HG02642 (cell line): ENCODE measurements at regions not wholly inside any gene's neighbourhood (a gene's known extent, or its start where the extent isn't known, plus 50 kb on each side); places are given as distances from the start of the nearest gene placed in this dataset.

Experiments
- ATAC-seq: cut with Tn5 transposase; IDR thresholded peaks from one replicate; pipeline ENCODE4 v1.9.1; 2021; ENCODE audit warnings: mild to moderate bottlenecking; ENCODE audit not compliant: unreplicated experiment, poor library complexity

GRCh38 chr13:103325672-103326071, 259.5 kb upstream of the SLC10A2 start:
- ATAC-seq: no peak

- no peak for ATAC-seq
These were observed 258.4 kb upstream of the SLC10A2 start for GRCh38 chr13:103324641-103325040.

DNA sequence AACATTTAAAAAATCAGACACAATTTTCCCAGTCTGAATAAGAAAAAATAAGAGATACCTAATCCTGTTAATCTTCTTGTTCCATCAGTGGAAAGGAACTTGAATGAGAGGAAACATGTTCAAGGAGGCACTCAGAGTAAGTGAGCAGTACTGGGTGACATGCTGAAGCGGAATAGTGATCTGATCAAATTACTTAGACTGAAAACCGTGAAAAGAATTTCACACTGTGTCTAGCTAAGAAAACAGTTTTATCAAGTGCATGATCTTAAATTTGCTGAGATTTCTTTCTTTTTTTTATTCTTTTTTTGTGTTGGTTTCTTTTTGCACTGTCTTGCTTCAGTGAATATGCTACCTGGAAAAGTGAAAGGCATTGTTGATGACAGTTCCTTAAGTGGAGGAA, 249.5 kb upstream of the SLC10A2 start:
- no peak for ATAC-seq

DNA sequence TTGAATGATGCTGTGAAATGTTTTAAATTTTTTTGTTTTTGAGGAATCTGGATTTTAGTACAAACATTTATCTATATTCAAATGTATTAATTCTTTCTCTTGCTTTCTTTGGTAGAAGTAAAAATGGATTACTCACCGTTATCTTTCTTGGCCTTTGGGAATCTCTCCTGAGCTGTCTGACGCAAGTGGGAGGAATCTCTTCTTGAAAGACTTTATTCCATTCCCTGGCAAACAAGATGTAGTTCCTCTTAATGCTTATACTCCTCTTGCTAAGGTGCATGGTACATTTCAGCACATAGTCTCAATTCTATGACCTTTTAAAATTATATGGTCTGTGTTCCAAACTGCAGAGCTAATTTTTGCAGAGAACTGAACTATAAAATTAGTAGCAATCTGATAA, 246.2 kb upstream of the SLC10A2 start:
- no peak for ATAC-seq

- ATAC-seq: no peak
These were observed 242.4 kb upstream of the SLC10A2 start for GRCh38 chr13:103308667-103309066.

DNA sequence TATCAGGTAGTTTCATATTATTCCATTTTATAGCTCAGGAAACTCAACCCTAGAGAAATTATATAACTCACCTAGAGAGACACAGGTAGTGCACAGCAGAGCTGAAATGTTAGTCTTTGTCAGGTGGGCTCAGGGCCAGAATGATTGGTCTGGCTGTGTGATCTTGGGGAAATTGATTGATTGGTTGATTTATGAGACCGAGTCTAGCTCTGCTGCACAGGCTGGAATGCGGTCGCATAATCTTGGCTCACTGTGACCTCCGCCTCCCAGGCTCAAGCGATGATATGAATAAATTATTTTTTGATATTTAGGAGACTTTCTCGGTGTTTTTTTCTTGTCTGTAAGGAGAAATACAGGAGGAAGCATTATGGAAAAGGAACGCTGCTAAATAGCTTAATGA, 239.9 kb upstream of the SLC10A2 start:
- ATAC-seq: no peak

GRCh38 chr13:103303078-103303651, 236.9 kb upstream of the SLC10A2 start:
- ATAC-seq: no peak

DNA sequence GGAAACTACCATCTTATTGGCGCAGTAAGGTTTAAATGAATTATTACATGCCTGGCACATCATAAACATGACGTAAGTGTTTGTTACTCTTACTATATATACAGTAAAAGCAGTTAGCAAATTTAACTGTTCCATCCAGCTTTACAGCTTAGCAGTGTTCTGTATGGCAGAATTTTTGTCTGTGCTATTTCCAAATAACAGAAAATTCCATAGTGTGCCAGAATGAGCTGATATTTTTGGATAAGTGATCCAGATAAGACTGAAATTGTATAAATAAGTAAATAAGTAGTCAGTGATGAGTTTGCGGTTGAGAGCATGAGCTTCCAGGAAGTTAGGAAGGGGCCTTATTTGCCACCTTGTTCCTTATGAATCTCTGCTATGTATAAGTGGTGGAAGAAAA, 236.5 kb upstream of the SLC10A2 start:
- no peak for ATAC-seq

GRCh38 chr13:103299079-103299478, 232.9 kb upstream of the SLC10A2 start:
- ATAC-seq: no peak

DNA sequence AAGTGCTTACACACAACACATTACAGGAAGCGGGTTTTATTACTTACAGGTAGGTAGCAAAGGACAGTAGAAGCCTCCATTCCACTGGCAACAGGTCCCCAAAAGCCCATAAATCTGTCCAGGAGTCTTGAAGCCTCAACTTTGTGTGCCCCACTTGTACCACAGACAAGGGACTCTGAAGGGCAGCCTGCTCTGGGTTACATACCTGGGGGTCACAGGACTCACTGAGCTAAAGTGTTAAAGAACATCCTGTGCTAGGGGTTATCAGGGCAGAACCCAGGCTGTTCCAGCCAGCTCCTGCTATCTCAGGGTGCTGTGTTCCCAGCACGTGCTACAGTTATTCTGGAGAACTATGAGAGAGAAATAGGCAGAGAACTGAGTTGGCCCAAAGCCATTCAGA, 230.9 kb upstream of the SLC10A2 start:
- no peak for ATAC-seq

DNA sequence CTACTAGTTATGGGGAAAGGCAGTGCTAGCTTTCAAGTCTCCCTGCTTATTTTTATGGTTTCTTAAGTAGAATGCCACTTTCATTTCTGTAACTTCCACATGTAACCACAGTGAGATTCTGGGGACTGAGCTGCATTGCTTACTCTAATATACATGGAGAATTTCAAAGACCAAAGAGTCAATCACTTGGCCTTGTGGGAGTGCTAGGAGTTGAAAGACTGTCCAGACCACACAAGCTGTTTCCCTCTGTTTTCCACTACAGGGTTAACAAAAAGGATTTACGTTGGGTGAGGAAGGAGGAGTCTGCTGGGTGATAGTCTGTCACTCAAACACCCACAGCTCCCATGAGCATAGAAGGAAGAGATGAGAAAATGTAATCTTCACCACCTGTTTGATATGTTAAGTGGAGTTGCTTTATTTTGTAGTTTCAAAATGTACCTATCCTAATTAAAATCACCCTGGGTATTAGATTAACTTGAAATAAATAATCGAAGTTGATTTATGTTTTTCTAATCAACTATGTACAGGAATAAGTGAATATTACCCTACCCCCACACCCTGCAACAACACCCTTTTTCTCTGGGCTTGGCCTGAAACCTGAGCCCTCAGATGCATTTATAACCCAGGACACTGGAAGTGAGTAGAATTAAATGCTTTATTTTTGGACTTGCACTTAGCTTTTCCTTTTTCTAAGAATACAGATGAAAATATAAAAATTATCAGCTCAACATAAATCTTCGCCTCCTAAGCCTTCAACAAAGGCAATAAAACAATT, 225.8 kb upstream of the SLC10A2 start:
- ATAC-seq: no peak

- ATAC-seq: no peak
These were observed 225.0 kb upstream of the SLC10A2 start for GRCh38 chr13:103291226-103291625.

- ATAC-seq: no peak
These were observed 223.5 kb upstream of the SLC10A2 start for GRCh38 chr13:103289681-103290080.

DNA sequence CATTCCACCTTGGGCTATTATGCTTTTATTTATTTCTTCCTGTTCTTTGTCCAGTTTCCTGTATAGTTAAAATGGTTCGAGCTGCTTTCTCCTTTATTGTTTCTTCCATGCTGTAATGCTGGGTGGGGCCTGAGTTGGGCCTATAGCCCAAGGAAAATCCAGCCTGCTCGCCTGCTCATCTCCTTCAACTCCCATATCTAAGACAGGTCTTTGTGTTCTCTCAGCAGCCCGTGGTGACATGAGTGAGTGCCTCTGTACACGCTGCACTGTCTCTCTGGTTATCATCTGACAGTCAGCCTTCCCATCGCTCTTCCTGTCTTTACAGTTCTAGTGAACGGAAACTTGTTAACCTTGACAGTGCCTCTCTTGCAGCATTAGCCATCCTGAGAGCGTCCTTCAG, 221.9 kb upstream of the SLC10A2 start:
- ATAC-seq: no peak

DNA sequence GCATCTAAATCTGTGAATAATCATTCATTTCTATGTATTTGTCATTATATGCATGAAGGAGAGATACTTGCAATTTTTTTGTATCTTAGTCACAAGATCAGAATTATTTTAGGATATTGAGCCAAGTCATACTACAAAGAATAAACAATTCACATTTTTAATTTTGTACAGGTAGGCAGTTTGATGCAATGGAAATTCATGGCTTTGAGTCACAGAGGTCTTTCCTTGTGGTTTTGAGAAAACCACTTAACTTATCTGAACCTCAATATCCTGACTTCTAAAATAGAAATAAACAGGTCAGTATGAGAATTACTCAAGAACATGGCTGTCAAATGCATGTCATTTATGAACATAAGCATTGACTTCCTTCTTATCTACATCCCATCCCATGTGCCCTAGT, 221.4 kb upstream of the SLC10A2 start:
- ATAC-seq: no peak

- ATAC-seq: no peak
These were observed 218.2 kb upstream of the SLC10A2 start for GRCh38 chr13:103284466-103284865.

GRCh38 chr13:103283451-103283820, 217.2 kb upstream of the SLC10A2 start:
- ATAC-seq: no peak

- ATAC-seq: peak; percentile 59
These were observed 216.6 kb upstream of the SLC10A2 start for GRCh38 chr13:103282571-103283450.

DNA sequence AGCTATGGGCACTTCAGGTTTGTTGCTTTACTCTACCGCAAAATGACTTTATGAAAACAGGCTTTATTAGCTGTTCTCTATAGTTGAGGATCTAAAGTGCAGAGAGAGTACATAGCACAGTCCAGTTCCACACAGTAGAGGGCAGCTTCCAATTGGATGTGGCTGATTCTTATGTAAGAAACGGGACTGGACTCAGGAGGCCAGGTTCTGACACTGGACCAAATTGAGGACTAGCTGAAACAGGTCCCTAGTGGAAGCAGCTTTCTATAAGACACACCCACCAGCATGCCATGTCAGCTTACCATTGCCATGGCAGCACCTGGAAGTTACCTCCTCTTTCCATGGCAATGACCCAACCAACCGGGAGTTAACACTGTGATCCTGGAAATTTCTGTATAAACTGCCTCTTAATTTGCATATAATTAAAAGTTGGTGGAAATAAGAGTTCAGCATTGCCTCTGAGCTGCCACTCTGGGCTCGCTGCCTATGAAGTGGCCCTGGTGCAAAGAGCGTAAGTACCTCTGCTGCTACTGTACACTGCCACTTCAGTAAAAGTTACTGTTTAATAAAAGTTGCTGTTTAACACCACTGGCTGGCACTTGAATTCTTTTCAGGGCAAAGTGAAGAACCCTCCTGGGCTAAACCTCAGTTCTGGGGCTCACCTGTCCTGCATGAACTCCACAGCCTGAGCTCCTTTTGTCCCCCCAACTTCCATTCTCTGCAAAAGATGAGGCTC, 211.9 kb upstream of the SLC10A2 start:
- no peak for ATAC-seq

- peak; percentile 80 for ATAC-seq
These were observed 210.7 kb upstream of the SLC10A2 start for GRCh38 chr13:103276775-103277498.
